ENCODE measurements at regions not wholly inside any gene's neighbourhood (a gene's known extent, or its start where the extent isn't known, plus 50 kb on each side); places are given as distances from the start of the nearest gene placed in this dataset.
"Not testable (repeated sequence)": the region's sequence is repeated elsewhere in the genome, so short reads cannot be mapped to it uniquely, and the experiment has no call there.

GRCh38 chr16:16550824-16551223 lies 171.9 kb downstream of the NPIPA7 start:
- not testable (repeated sequence) for H3K4me3 ChIP-seq (replicated peaks; ENCODE audit: low read depth, low read length); DNase-seq (ENCODE audit: extremely low read depth, low read depth)

- not testable (repeated sequence) for H3K4me3 ChIP-seq (replicated peaks; ENCODE audit: low read depth, low read length); DNase-seq (ENCODE audit: extremely low read depth, low read depth)
Observed at GRCh38 chr16:16552819-16553340, 173.9 kb downstream of the NPIPA7 start.

GRCh38 chr16:16559179-16559740 lies 180.3 kb downstream of the NPIPA7 start:
- H3K4me3 ChIP-seq (replicated peaks; ENCODE audit: low read depth, low read length); DNase-seq (ENCODE audit: extremely low read depth, low read depth): not testable (repeated sequence)

GRCh38 chr16:16561532-16561931 lies 182.6 kb downstream of the NPIPA7 start:
- DNase-seq (ENCODE audit: extremely low read depth, low read depth); H3K4me3 ChIP-seq (replicated peaks; ENCODE audit: low read depth, low read length): not testable (repeated sequence)

- H3K4me3 ChIP-seq (replicated peaks; ENCODE audit: low read depth, low read length), result not testable (repeated sequence)
Observed at GRCh38 chr16:16563962-16564361, 185.0 kb downstream of the NPIPA7 start.

GRCh38 chr16:16565326-16565725 lies 186.4 kb downstream of the NPIPA7 start:
- DNase-seq (ENCODE audit: extremely low read depth, low read depth), result not testable (repeated sequence)

More at GRCh38 chr16:16563962-16564361, 185.0 kb downstream of the NPIPA7 start:
- DNase-seq (ENCODE audit: extremely low read depth, low read depth), result not testable (repeated sequence)

DNA sequence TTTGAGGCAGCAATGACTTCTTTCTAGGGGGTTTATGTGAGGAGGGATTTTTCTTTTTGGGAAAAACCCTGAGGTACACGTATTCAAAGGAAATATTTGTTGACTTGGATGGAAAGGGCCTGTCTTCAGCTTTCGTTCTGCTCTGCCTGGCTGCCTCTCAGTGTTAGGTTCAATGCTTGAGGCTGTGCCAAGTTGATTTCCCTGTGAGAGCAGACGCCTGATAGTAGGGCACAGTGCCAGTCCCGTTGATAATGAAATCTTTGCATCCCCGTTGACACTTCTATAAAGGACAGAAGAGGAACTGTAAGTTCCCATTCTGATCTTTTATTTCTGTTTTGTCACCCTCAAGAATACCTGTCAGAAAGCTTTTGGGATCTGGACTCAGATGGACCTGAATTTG lies 191.1 kb downstream of the NPIPA7 start:
- not testable (repeated sequence) for DNase-seq (ENCODE audit: extremely low read depth, low read depth); H3K4me3 ChIP-seq (replicated peaks; ENCODE audit: low read depth, low read length)

More at GRCh38 chr16:16565326-16565725, 186.4 kb downstream of the NPIPA7 start:
- H3K4me3 ChIP-seq (replicated peaks; ENCODE audit: low read depth, low read length), result not testable (repeated sequence)

- not testable (repeated sequence) for H3K4me3 ChIP-seq (replicated peaks; ENCODE audit: low read depth, low read length); DNase-seq (ENCODE audit: extremely low read depth, low read depth)
Observed at GRCh38 chr16:16570874-16571273, 191.9 kb downstream of the NPIPA7 start.

DNA sequence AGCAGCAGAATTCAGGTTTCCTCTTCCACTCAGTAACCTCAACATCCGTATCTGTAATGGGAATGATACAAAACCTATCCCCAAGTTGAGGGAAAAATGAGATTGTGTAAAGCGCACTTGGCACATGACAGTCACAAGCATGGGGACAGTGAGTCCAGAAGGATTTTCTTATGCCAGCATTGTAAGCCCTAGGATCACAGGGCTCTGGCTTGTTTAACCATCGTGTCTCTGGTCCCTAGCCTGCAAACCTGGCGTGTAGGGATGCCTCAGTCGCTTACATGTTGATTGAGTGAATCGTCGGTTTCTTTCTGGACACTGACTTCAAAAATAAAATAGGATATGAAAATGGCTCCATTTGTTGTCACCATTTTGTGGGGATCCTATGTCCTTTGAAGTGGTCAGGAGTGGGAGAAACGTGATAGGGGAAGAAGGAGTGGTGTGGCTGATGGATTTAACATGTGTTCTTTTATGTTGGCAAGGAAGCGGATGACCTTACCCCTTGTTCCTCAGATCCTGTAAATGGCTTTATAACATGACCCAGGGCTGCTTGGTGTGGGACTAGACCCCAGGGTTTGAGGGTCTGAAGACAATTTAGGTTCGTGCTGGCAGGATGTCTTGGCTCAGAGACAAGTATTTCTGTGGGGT lies 193.3 kb downstream of the NPIPA7 start:
- not testable (repeated sequence) for H3K4me3 ChIP-seq (replicated peaks; ENCODE audit: low read depth, low read length); DNase-seq (ENCODE audit: extremely low read depth, low read depth)

DNA sequence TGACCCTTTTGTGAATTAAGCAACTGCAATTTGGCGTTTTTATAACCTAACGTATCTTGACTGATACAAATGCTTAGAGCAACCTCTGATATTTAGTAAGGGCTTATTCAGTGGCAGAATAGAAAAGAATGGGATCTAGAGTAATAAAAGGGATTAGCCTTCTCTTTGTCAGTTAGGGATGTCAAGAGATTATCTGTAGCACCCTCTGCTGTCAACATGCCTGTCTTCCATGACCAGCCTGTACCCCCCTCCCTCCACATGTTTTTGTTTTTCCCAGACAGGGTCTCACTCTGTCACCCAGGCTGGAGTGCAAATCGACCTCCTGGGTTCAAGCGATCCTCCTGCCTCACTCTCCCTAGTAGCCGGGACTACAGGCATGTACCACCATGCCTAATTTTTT lies 198.1 kb downstream of the NPIPA7 start:
- not testable (repeated sequence) for DNase-seq (ENCODE audit: extremely low read depth, low read depth); H3K4me3 ChIP-seq (replicated peaks; ENCODE audit: low read depth, low read length)

DNA sequence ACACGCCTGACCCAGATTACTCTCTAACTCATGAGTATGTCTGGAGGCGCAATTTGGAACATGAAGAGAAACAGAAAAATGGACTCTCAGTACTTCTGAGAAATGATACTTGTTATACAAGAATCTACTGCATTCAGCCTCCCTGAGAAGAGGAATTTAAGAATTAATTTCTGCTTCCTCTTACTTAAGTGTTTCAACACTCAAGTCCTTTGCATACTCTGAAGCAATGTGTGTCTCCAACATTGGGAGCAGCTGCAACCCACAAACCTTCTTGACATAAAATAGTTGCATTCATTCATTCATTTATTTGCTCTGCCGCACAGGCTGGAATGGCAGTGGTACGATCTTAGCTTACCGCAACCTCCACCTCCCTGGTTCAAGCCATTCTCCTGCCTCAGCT lies 199.8 kb downstream of the NPIPA7 start:
- TF ChIP-seq CTCF (IDR thresholded peaks at IDR 0.05; ENCODE audit: low read depth, low read length, missing control alignments), result no peak
- no peak overlapping the region for H3K4me3 ChIP-seq (replicated peaks; ENCODE audit: low read depth, low read length)
- DNase-seq (ENCODE audit: extremely low read depth, low read depth), result no peak

- not testable (repeated sequence) for DNase-seq (ENCODE audit: extremely low read depth, low read depth); H3K4me3 ChIP-seq (replicated peaks; ENCODE audit: low read depth, low read length)
Observed at GRCh38 chr16:16582916-16583315, 204.0 kb downstream of the NPIPA7 start.

GRCh38 chr16:16586073-16586651 lies 207.2 kb downstream of the NPIPA7 start:
- not testable (repeated sequence) for H3K4me3 ChIP-seq (replicated peaks; ENCODE audit: low read depth, low read length); DNase-seq (ENCODE audit: extremely low read depth, low read depth)

GRCh38 chr16:16586969-16587368 lies 208.0 kb downstream of the NPIPA7 start:
- not testable (repeated sequence) for DNase-seq (ENCODE audit: extremely low read depth, low read depth); H3K4me3 ChIP-seq (replicated peaks; ENCODE audit: low read depth, low read length)

GRCh38 chr16:16588436-16588835 lies 209.5 kb downstream of the NPIPA7 start:
- DNase-seq (ENCODE audit: extremely low read depth, low read depth); H3K4me3 ChIP-seq (replicated peaks; ENCODE audit: low read depth, low read length): not testable (repeated sequence)

DNA sequence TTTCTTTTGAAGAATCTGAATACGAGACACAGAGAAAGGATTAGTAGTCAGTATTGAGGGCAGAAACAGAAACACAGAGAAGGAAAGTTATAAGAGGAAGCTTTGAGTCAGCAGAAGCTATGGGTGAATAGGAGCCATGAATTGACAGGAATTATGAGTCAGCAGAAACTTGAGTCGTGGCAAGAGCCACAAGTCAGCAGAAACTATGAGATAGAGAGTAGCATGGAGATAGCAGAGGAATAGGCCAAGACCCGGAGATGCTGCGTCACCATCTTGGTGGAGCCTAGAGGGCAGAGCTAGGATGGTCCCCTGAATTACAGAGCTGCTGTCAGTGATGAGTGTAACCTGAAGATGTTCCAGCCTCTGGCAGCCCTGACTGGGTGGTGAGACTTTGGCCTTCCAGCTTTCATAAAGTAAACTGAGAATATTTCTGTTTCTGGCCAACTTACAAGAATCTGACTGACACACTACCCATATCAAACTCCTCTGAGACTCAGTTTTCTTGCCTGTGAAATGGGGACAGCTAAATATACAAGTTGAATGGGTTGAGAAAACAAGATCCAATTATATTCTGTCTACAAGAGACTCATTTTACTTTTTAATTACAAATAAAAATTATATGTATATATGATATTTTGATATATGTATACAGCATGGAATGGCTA lies 211.8 kb downstream of the NPIPA7 start:
- not testable (repeated sequence) for H3K4me3 ChIP-seq (replicated peaks; ENCODE audit: low read depth, low read length); DNase-seq (ENCODE audit: extremely low read depth, low read depth)
